Body of pancreas (tissue), 4 donors: ENCODE measurements at regions not wholly inside any gene's neighbourhood (a gene's known extent, or its start where the extent isn't known, plus 50 kb on each side); places are given as distances from the start of the nearest gene placed in this dataset.

ENCODE experiments used
- ATAC-seq: fragments of 150-250 bp; one replicate; pipeline ENCODE4 v1.9.1; 2016
- DNase-seq, 4 donors: peaks; one replicate each; pipeline ENCODE4 v3.0.0-alpha.2; 2019
- H3K27ac ChIP-seq, 4 donors: fragments of 200-600 bp; sonication (generic); 1 replicate in 3 of 4; 2 replicates in 1 of 4; pipeline versions ENCODE4 v1.5.1 to v1.6.1; 2016 to 2019; ENCODE audit warnings: mild to moderate bottlenecking in 1 of 4, mixed read lengths in 1 of 4, moderate library complexity in 1 of 4
- H3K27me3 ChIP-seq, 2 donors: fragments of 200-600 bp; sonication (generic); one replicate each; pipeline ENCODE4 v1.6.0; 2016; ENCODE audit warnings: mild to moderate bottlenecking in 1 of 2
- H3K36me3 ChIP-seq, 2 donors: fragments of 200-600 bp; sonication (generic); replicated peaks in 1 of 2; 2 replicates each; pipeline ENCODE4 v1.5.1; 2016; ENCODE audit warnings: low read depth in 2 of 2; ENCODE audit not compliant: insufficient read depth in 1 of 2
- H3K4me1 ChIP-seq: fragments of 200-600 bp; sonication (generic); one replicate; pipeline ENCODE4 v1.6.0; 2016
- H3K4me3 ChIP-seq, 2 donors: fragments of 200-600 bp; sonication (generic); 1 replicate in 1 of 2; 2 replicates in 1 of 2; pipeline ENCODE4 v1.5.1; 2016 to 2019
- H3K9me3 ChIP-seq, 3 donors: fragments of 200-600 bp; sonication (generic); 1 replicate in 2 of 3; 2 replicates in 1 of 3; pipeline ENCODE4 v1.5.1; 2016
- POLR2A ChIP-seq, 3 donors: fragments of 450-650 bp; IDR thresholded peaks; one replicate each; pipeline ENCODE4 v1.6.1; 2016; ENCODE audit warnings: antibody characterized with exemption in 3 of 3, mild to moderate bottlenecking in 2 of 3
- WGBS, 2 donors: methylation state at CpG; one replicate each; pipeline ENCODE4 v1.1.5; 2017; 5-methylcytosine and 5-hydroxymethylcytosine counted together
- intact Hi-C: fragments of 100-400 bp; cut with DNase I; formaldehyde crosslinking; loops from one replicate; pipeline ENCODE4 v1.15.1; 2023
- TF ChIP-seq, protein P1 (sequence below), 7 experiments: fragments of 450-650 bp in 4 of 7; fragments of 200-600 bp in 3 of 7; sonication (generic) in 3 of 7; IDR thresholded peaks; one replicate each; pipeline ENCODE4 v1.5.1; 2016 to 2019; ENCODE audit warnings: antibody characterized with exemption in 7 of 7

- H3K9me3 ChIP-seq = no peaks in the 10 kb centered on the region
- WGBS, 2 donors = 64 to 71% methylated on average over 3 of the region's 3 CpGs
- intact Hi-C loops = no loop called here
- no peaks in the 10 kb centered on the region for H3K36me3 ChIP-seq
- H3K27me3 ChIP-seq = no peaks in the 10 kb centered on the region
- no peak for DNase-seq
- no peak overlapping the region for H3K4me3 ChIP-seq
- ATAC-seq = no peak
- H3K27ac ChIP-seq = no peak overlapping the region
- no peak for TF ChIP-seq POLR2A (IDR thresholded peaks at IDR 0.05)
- TF ChIP-seq, protein P1, sequence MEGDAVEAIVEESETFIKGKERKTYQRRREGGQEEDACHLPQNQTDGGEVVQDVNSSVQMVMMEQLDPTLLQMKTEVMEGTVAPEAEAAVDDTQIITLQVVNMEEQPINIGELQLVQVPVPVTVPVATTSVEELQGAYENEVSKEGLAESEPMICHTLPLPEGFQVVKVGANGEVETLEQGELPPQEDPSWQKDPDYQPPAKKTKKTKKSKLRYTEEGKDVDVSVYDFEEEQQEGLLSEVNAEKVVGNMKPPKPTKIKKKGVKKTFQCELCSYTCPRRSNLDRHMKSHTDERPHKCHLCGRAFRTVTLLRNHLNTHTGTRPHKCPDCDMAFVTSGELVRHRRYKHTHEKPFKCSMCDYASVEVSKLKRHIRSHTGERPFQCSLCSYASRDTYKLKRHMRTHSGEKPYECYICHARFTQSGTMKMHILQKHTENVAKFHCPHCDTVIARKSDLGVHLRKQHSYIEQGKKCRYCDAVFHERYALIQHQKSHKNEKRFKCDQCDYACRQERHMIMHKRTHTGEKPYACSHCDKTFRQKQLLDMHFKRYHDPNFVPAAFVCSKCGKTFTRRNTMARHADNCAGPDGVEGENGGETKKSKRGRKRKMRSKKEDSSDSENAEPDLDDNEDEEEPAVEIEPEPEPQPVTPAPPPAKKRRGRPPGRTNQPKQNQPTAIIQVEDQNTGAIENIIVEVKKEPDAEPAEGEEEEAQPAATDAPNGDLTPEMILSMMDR (IDR thresholded peaks at IDR 0.05) = no peak
- no peaks in the 10 kb centered on the region for H3K4me1 ChIP-seq
These were observed 1290.6 kb upstream of the CDH8 start for GRCh38 chr16:63326736-63327339.

DNA sequence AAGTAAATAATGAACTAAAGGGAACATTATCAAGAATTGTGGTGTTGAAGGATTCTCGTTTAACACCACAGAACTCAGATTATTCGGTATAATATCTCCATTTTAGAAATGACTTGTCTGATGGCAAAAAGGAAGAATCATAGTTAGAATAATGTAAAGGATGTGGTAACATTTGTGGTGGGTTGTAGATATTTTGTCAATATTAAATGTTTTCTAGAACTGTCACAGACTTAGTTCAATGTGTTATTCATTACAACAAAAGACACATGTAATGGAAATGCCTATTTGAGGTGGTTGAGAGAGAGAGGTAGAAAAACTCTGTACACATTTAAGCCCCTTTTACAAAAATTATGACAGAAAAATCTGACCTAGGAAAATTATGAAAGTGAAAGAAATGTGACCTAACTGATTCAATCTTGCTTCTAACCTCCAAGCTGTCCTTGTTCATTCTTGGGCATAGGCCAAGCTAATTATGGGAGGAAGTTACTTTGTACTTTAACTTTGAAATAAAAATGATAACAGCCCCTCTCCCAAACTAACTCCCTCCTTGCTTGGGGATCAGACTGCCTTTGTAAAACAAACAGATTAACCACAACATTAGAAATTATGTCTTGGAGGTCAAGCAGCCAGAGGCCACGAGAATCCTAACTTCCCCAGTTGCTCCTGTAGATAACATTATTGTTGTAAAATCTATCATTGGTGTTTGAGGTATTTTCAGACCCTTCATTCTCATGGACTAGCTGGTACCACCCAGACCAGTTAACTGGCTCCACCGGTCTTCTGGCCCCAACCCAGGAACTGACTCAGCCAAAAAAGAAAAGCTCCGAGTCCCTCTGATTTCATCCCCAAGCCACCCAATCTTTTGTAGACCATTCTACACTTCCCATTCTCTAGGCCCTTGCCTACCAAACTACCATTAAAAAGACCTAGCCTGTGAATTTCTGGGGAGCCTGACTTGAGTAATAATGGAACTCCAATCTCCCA, 1287.8 kb upstream of the CDH8 start:
- Histone ChIP-seq H3K36me3 (no peaks in the 10 kb centered on the region), H3K27ac (no peak overlapping the region), H3K4me3 (no peak overlapping the region), H3K27me3 (no peaks in the 10 kb centered on the region), H3K4me1 (no peaks in the 10 kb centered on the region), H3K9me3 (no peaks in the 10 kb centered on the region)
- ATAC-seq = no peak
- TF ChIP-seq, protein P1 (IDR thresholded peaks at IDR 0.05) = no peak
- WGBS, 2 donors = 47 to 68% methylated on average over 5 of the region's 5 CpGs
- DNase-seq = no peak
- intact Hi-C loops = no loop called here

GRCh38 chr16:63323055-63323454, 1286.8 kb upstream of the CDH8 start:
- DNase-seq (no peak), ATAC-seq (no peak)
- Histone ChIP-seq H3K27ac (no peak overlapping the region), H3K36me3 (no peaks in the 10 kb centered on the region), H3K4me1 (no peaks in the 10 kb centered on the region), H3K27me3 (no peaks in the 10 kb centered on the region), H3K9me3 (no peaks in the 10 kb centered on the region), H3K4me3 (no peak overlapping the region)
- TF ChIP-seq, protein P1 (IDR thresholded peaks at IDR 0.05) = no peak
- TF ChIP-seq POLR2A (IDR thresholded peaks at IDR 0.05) = no peak
- WGBS, 2 donors = 62 to 74% methylated on average over 1 of the region's 1 CpG
- intact Hi-C loops = no loop called here

GRCh38 chr16:63315229-63315628, 1279.0 kb upstream of the CDH8 start:
- Histone ChIP-seq H3K27me3 (no peaks in the 10 kb centered on the region), H3K4me3 (no peak overlapping the region), H3K36me3 (no peaks in the 10 kb centered on the region), H3K4me1 (peaks cover 8% of the 10 kb centered on the region), H3K27ac (no peak overlapping the region), H3K9me3 (no peaks in the 10 kb centered on the region)
- no peak for ATAC-seq
- WGBS, 2 donors = 18 to 24% methylated on average over 1 of the region's 1 CpG
- TF ChIP-seq, protein P1 (IDR thresholded peaks at IDR 0.05) = no peak
- TF ChIP-seq POLR2A (IDR thresholded peaks at IDR 0.05) = no peak
- DNase-seq = no peak
- intact Hi-C loops = no loop called here
